H1 (cell line): ENCODE measurements at regions not wholly inside any gene's neighbourhood (a gene's known extent, or its start where the extent isn't known, plus 50 kb on each side); places are given as distances from the start of the nearest gene placed in this dataset.

Experiments used
- CTCF ChIA-PET: fragments of 300-600 bp; sonication (Branson Sonifier 250); formaldehyde crosslinking; loops from one replicate; lab custom pipeline; 2021; ENCODE audit not compliant: partially characterized antibody; lab: Charles Lee
- POLR2A ChIA-PET: fragments of 300-600 bp; sonication (Branson Sonifier 250); formaldehyde crosslinking; loops from one replicate; lab custom pipeline; 2021; ENCODE audit warnings: inconsistent platforms; ENCODE audit not compliant: partially characterized antibody; lab: Charles Lee
- DNase-seq, 2 experiments: peaks; one replicate each; pipeline versions ENCODE4 v3.0.0 to v3.0.0-alpha.2; 2010 to 2022; ENCODE audit warnings: low spot score in 2 of 2, low read depth in 1 of 2, mixed read lengths in 1 of 2
- FAIRE-seq: peaks from 2 replicates; lab custom pipeline; 2011; peaks lifted over from hg19 to GRCh38; lab: Jason Lieb, UNC
- H2AFZ ChIP-seq: 2 replicates; pipeline ENCODE4 v1.8.1; 2012; ENCODE audit warnings: low read length, inconsistent platforms
- H2AK5ac ChIP-seq: 2 replicates; pipeline ENCODE4 v1.6.1; 2013; ENCODE audit warnings: low read depth, low read length
- H2BK120ac ChIP-seq: replicated peaks from 2 replicates; pipeline ENCODE3; 2013; ENCODE audit warnings: low read depth, low read length, inconsistent platforms
- H2BK12ac ChIP-seq: 2 replicates; pipeline ENCODE4 v1.6.1; 2013; ENCODE audit warnings: low read depth, low read length
- H2BK15ac ChIP-seq: 2 replicates; pipeline ENCODE4 v1.6.1; 2013; ENCODE audit warnings: low read length
- H2BK20ac ChIP-seq: 2 replicates; pipeline ENCODE4 v1.6.1; 2013; ENCODE audit warnings: low read length
- H2BK5ac ChIP-seq: 2 replicates; pipeline ENCODE4 v1.6.1; 2013; ENCODE audit warnings: low read depth, low read length
- H3K14ac ChIP-seq: 2 replicates; pipeline ENCODE4 v1.6.1; 2013; ENCODE audit warnings: inconsistent platforms; ENCODE audit not compliant: insufficient read length
- H3K18ac ChIP-seq: 2 replicates; pipeline ENCODE4 v1.6.1; 2013; ENCODE audit warnings: low read length; ENCODE audit errors: extremely low read depth
- H3K23ac ChIP-seq: 2 replicates; pipeline ENCODE4 v1.6.1; 2013; ENCODE audit warnings: inconsistent platforms; ENCODE audit not compliant: insufficient read length
- H3K23me2 ChIP-seq: 2 replicates; pipeline ENCODE4 v1.6.1; 2013; ENCODE audit warnings: low read depth, low read length
- H3K27ac ChIP-seq: 2 replicates; pipeline ENCODE4 v1.6.1; 2011; ENCODE audit warnings: low read depth, low read length, inconsistent platforms
- H3K27me3 ChIP-seq, 4 experiments: replicated peaks in 1 of 4; 1 replicate in 1 of 4; 2 replicates in 3 of 4; pipeline versions ENCODE4 v1.6.1 to v1.8.1; 2011 to 2013; ENCODE audit warnings: low read length in 3 of 4, mild to moderate bottlenecking in 3 of 4, inconsistent platforms in 2 of 4, mixed read lengths in 2 of 4, moderate library complexity in 1 of 4; ENCODE audit not compliant: control insufficient read depth in 3 of 4, insufficient read depth in 3 of 4; ENCODE audit errors: extremely low read depth in 1 of 4
- H3K36me3 ChIP-seq, 4 experiments: 2 replicates each; pipeline versions ENCODE4 v1.6.1 to v1.8.1; 2011 to 2013; ENCODE audit warnings: mild to moderate bottlenecking in 4 of 4, low read length in 3 of 4, moderate library complexity in 2 of 4, control low read depth in 1 of 4, inconsistent platforms in 1 of 4; ENCODE audit not compliant: insufficient read depth in 4 of 4, control insufficient read depth in 2 of 4
- H3K4ac ChIP-seq: replicated peaks from 2 replicates; pipeline ENCODE3; 2013; ENCODE audit warnings: low read length, low read depth, mixed read lengths, inconsistent platforms; ENCODE audit not compliant: insufficient read length
- H3K4me1 ChIP-seq, 4 experiments: replicated peaks in 1 of 4; 1 replicate in 1 of 4; 2 replicates in 3 of 4; pipeline versions ENCODE4 v1.6.1 to v1.8.1; 2011 to 2013; ENCODE audit warnings: low read length in 3 of 4, inconsistent platforms in 2 of 4, mixed read lengths in 1 of 4; ENCODE audit not compliant: insufficient read depth in 4 of 4, control insufficient read depth in 3 of 4
- H3K4me2 ChIP-seq, 2 experiments: 2 replicates each; pipeline versions ENCODE4 v1.6.1 to v1.8.1; 2011 to 2013; ENCODE audit warnings: low read depth in 2 of 2, low read length in 2 of 2, control low read depth in 1 of 2, inconsistent platforms in 1 of 2, mild to moderate bottlenecking in 1 of 2; ENCODE audit not compliant: insufficient read depth in 1 of 2
- H3K4me3 ChIP-seq, 4 experiments: fragments of 200-600, 300-600 bp in 1 of 4; sonication (generic), shearing (Covaris generic), sonication (Bioruptor Twin) in 1 of 4; 2 replicates each; pipeline versions ENCODE4 v1.5.1 to v1.8.1; 2011 to 2016; ENCODE audit warnings: low read length in 4 of 4, low read depth in 3 of 4, control low read depth in 2 of 4, inconsistent platforms in 2 of 4, mild to moderate bottlenecking in 2 of 4, mixed read lengths in 1 of 4, moderate library complexity in 1 of 4; ENCODE audit not compliant: insufficient read depth in 2 of 4; ENCODE audit errors: extremely low read depth in 1 of 4
- H3K56ac ChIP-seq: replicated peaks from 2 replicates; pipeline ENCODE3; 2013; ENCODE audit warnings: low read depth, mild to moderate bottlenecking, mixed read lengths, low read length, inconsistent platforms; ENCODE audit not compliant: insufficient read length
- H3K79me1 ChIP-seq: 2 replicates; pipeline ENCODE4 v1.6.1; 2013; ENCODE audit warnings: low read depth, low read length, control low read depth
- H3K79me2 ChIP-seq, 2 experiments: 2 replicates each; pipeline versions ENCODE4 v1.6.1 to v1.8.1; 2012 to 2013; ENCODE audit warnings: low read length in 2 of 2, mild to moderate bottlenecking in 2 of 2, inconsistent platforms in 1 of 2; ENCODE audit not compliant: insufficient read depth in 2 of 2, control insufficient read depth in 1 of 2
- H3K9ac ChIP-seq, 4 experiments: replicated peaks in 1 of 4; 1 replicate in 1 of 4; 2 replicates in 3 of 4; pipeline versions ENCODE4 v1.6.1 to v1.8.1; 2011 to 2013; ENCODE audit warnings: low read depth in 3 of 4, low read length in 3 of 4, control low read depth in 2 of 4, mild to moderate bottlenecking in 2 of 4, moderate library complexity in 2 of 4, inconsistent platforms in 1 of 4; ENCODE audit errors: extremely low read depth in 1 of 4
- H3K9me3 ChIP-seq, 2 experiments: 2 replicates each; pipeline versions ENCODE4 v1.6.1 to v1.8.1; 2012 to 2013; ENCODE audit warnings: mild to moderate bottlenecking in 2 of 2, moderate library complexity in 2 of 2, control low read depth in 1 of 2, inconsistent platforms in 1 of 2, low read depth in 1 of 2, low read length in 1 of 2, mixed read lengths in 1 of 2; ENCODE audit not compliant: insufficient read depth in 2 of 2
- H4K20me1 ChIP-seq, 2 experiments: replicated peaks in 1 of 2; 2 replicates each; pipeline versions ENCODE3 to v1.8.1; 2011 to 2013; ENCODE audit warnings: inconsistent platforms in 2 of 2, low read length in 2 of 2, mild to moderate bottlenecking in 1 of 2; ENCODE audit not compliant: insufficient read depth in 2 of 2, control insufficient read depth in 1 of 2
- H4K5ac ChIP-seq: 2 replicates; pipeline ENCODE4 v1.6.1; 2013; ENCODE audit warnings: low read length, low read depth, mixed read lengths, inconsistent platforms; ENCODE audit not compliant: insufficient read length
- H4K8ac ChIP-seq: 2 replicates; pipeline ENCODE4 v1.8.0; 2013; ENCODE audit warnings: mild to moderate bottlenecking, moderate library complexity, low read length, inconsistent platforms; ENCODE audit not compliant: insufficient read depth; ENCODE audit errors: extremely low read depth
- H4K91ac ChIP-seq: replicated peaks from 2 replicates; pipeline ENCODE3; 2013; ENCODE audit warnings: low read length, mixed read lengths, inconsistent platforms; ENCODE audit not compliant: insufficient read length
- POU5F1 ChIP-seq: IDR thresholded peaks from 2 replicates; pipeline ENCODE4 v1.6.1; 2011; ENCODE audit warnings: low read depth, mild to moderate bottlenecking, low read length, moderate library complexity
- RAD21 ChIP-seq, 2 experiments: IDR thresholded peaks in 1 of 2; conservative IDR thresholded peaks in 1 of 2; 2 replicates each; pipeline ENCODE4 v1.6.1; 2011; ENCODE audit warnings: low read depth in 2 of 2, low read length in 2 of 2, improper control_type of control experiment in 1 of 2, inconsistent platforms in 1 of 2, mild to moderate bottlenecking in 1 of 2, moderate library complexity in 1 of 2
- RXRA ChIP-seq: IDR thresholded peaks from 2 replicates; pipeline ENCODE4 v1.6.1; 2011; ENCODE audit warnings: low read depth, mild to moderate bottlenecking, low read length, moderate library complexity; ENCODE audit not compliant: insufficient read depth
- whole genome bisulfite sequencing, 2 experiments: shearing (Covaris generic) in 1 of 2; methylation state at CpG; one replicate each; pipeline versions ENCODE4 v1.1.6 to v1.1.7; 2013 to 2015; ENCODE audit warnings: low lambda C conversion rate in 2 of 2, mixed read lengths in 2 of 2, inconsistent platforms in 1 of 2, low coverage in 1 of 2, missing lambda C conversion rate in 1 of 2; ENCODE audit not compliant: insufficient replicate concordance in 2 of 2, insufficient coverage in 1 of 2, insufficient read length in 1 of 2; ENCODE audit errors: extremely low coverage in 1 of 2, missing lambda C conversion rate in 1 of 2; 5-methylcytosine and 5-hydroxymethylcytosine counted together
- TF ChIP-seq, protein P1 (sequence below): IDR thresholded peaks from 2 replicates; pipeline ENCODE4 v1.6.1; 2012; ENCODE audit warnings: inconsistent platforms

GRCh38 chr6:9225441-9225871, 790.1 kb upstream of the SLC35B3 start:
- H3K9me3 ChIP-seq: no peaks in the 10 kb centered on the region
- no peaks in the 10 kb centered on the region for H3K79me2 ChIP-seq
- H3K14ac ChIP-seq: no peak overlapping the region
- TF ChIP-seq RAD21 (IDR thresholded peaks at IDR 0.05 in 1 of 2, conservative IDR thresholded peaks at IDR 0.05 in 1 of 2; ENCODE audit: low read depth in 2 of 2, low read length in 2 of 2): no peak
- TF ChIP-seq, protein P1, sequence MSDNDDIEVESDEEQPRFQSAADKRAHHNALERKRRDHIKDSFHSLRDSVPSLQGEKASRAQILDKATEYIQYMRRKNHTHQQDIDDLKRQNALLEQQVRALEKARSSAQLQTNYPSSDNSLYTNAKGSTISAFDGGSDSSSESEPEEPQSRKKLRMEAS: no peak
- TF ChIP-seq RXRA: no peak
- no peak for TF ChIP-seq POU5F1
- no peaks in the 10 kb centered on the region for H4K20me1 ChIP-seq
- no peak overlapping the region for H3K4me2 ChIP-seq
- no peak overlapping the region for H3K4ac ChIP-seq
- WGBS, 2 experiments: 97% methylated on average over 3 of the region's 3 CpGs; no CpG with 5 or more reads in 1 of the 2 experiments
- H3K18ac ChIP-seq: no peak overlapping the region
- H2BK15ac ChIP-seq: no peak overlapping the region
- H3K23ac ChIP-seq: no peak overlapping the region
- H4K91ac ChIP-seq: no peak overlapping the region
- H3K9ac ChIP-seq: no peak overlapping the region
- FAIRE-seq (no peak), DNase-seq (no peak)
- H4K8ac ChIP-seq: no peak overlapping the region
- no peak overlapping the region for H3K56ac ChIP-seq
- no peaks in the 10 kb centered on the region for H3K79me1 ChIP-seq
- no peaks in the 10 kb centered on the region for H3K23me2 ChIP-seq
- no peak overlapping the region for H2BK5ac ChIP-seq
- no peaks in the 10 kb centered on the region for H3K4me1 ChIP-seq
- ChIA-PET CTCF (interaction anchor here (0.9 kb wide), 1 partner anchor 12 kb away, joined by 3 read pairs; no protein-coding TSS in a partner anchor), POLR2A (no interaction called here)
- no peak overlapping the region for H2BK20ac ChIP-seq
- no peak overlapping the region for H3K4me3 ChIP-seq
- H2AFZ ChIP-seq: no peak overlapping the region
- H3K27me3 ChIP-seq: no peaks in the 10 kb centered on the region
- H2AK5ac ChIP-seq: no peak overlapping the region
- H3K27ac ChIP-seq: no peak overlapping the region
- no peak overlapping the region for H2BK120ac ChIP-seq
- no peak overlapping the region for H4K5ac ChIP-seq
- no peaks in the 10 kb centered on the region for H3K36me3 ChIP-seq
- H2BK12ac ChIP-seq: no peak overlapping the region
